Astrocyte of the cerebellum (primary cell): ENCODE measurements at regions not wholly inside any gene's neighbourhood (a gene's known extent, or its start where the extent isn't known, plus 50 kb on each side); places are given as distances from the start of the nearest gene placed in this dataset.

ENCODE experiments used
- DNase-seq: peaks from one replicate; pipeline ENCODE4 v3.0.0-alpha.2; 2011; ENCODE audit warnings: low read depth
- H3K4me3 ChIP-seq: 2 replicates; pipeline ENCODE4 v1.5.1; 2011; ENCODE audit warnings: mild to moderate bottlenecking, low read depth, low read length, moderate library complexity
- in situ Hi-C: cut with HindIII; loops from 2 replicates; pipeline ENCODE4 v1.10.0; 2017; ENCODE audit warnings: low sequenced_read_pairs
- TF ChIP-seq, protein P1 (sequence below): IDR thresholded peaks from 2 replicates; pipeline ENCODE4 v1.5.1; 2012; ENCODE audit warnings: low read length, low read depth, moderate library complexity, mild to moderate bottlenecking; ENCODE audit errors: missing control alignments

DNA sequence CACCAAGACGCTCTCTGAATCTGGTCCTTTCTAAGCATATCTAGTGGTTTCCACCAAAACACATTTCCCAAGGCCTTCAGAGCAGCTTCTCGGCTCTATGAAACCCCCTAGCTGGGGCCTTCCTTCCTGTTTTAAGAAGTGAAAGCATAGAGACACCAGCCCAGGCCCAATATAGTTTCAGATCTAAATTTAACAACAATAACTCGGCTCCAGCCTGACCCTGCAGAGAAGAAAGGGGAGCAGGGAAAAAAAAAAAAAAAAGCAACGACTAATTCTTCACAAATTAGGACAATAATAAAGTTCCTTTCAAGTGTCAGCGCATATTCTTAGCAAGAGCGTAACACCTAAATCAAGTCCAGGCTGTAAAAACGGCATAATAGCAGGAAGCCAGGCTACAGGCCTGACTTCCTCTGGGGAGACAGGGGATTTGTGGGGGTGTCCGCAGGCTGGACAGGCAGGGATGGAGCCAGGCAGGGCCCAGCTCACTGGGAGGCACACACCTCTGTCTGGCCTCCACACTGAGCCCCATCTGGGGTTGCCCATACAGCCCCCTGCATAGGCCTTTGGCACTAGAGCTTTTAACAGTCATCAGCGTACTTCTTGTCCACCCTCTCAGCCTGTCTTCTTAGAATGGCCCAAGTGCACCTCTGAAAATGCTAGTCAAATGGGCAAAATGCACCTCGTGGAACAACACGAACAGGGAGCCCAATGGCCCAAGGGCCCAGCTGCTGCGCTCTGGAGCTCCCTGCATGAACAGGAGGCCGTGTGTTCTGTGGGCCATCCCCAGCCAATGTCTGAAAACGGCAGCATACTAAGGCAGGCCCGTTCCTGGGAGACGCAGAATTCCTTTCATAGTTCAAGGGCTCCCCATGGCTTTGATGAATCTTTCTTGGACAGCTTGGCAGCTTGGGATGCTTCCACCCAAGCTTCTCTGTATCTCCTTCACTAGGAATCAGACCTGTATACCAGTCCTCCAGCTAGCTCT, 772.9 kb downstream of the MED13L start:
- no peak overlapping the region for H3K4me3 ChIP-seq
- TF ChIP-seq, protein P1, sequence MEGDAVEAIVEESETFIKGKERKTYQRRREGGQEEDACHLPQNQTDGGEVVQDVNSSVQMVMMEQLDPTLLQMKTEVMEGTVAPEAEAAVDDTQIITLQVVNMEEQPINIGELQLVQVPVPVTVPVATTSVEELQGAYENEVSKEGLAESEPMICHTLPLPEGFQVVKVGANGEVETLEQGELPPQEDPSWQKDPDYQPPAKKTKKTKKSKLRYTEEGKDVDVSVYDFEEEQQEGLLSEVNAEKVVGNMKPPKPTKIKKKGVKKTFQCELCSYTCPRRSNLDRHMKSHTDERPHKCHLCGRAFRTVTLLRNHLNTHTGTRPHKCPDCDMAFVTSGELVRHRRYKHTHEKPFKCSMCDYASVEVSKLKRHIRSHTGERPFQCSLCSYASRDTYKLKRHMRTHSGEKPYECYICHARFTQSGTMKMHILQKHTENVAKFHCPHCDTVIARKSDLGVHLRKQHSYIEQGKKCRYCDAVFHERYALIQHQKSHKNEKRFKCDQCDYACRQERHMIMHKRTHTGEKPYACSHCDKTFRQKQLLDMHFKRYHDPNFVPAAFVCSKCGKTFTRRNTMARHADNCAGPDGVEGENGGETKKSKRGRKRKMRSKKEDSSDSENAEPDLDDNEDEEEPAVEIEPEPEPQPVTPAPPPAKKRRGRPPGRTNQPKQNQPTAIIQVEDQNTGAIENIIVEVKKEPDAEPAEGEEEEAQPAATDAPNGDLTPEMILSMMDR, result no peak
- DNase-seq, result no peak
- in situ Hi-C loops, result no loop called here

DNA sequence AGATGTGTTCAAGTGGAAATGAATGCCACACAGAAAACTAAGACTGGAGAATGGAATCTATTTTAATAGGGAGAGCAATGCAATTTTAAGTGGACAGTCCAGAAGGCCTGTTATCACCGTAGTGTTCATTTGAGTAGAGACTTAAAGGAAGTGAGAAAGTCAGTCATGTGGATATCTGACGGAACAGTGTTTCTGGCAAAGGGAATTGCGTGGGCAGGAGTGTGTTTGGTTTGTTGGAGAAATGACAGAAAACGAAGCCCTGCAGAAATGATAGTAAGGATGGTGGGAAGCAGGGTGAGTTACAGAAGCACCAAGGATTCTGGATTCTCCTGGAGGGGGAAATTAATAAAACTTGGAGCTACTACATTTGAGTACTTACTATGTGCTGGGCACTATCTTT, 776.6 kb downstream of the MED13L start:
- DNase-seq, result no peak
- H3K4me3 ChIP-seq, result no peak overlapping the region
- TF ChIP-seq, protein P1, result no peak
- in situ Hi-C loops, result no loop called here

DNA sequence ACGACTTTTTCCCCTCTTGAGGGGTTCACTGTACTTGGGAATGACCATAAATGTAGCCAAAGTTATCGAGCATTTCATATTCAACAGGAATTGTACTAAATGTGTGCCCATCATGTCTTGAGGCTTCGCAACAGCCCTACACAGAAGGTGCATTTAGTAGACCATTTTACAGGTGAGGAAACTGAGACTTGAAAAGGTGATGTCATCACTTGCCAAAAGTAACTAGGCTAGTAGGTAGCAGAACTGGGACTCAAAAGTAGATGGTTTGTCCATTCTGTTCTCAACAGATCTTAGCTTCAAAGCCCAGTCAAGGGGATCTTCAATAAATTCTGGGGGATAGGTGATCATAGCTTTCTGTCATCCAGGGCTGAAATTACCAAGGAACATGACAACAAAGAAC, 782.2 kb downstream of the MED13L start:
- in situ Hi-C loops, result no loop called here
- TF ChIP-seq, protein P1, result no peak
- DNase-seq, result no peak
- no peak overlapping the region for H3K4me3 ChIP-seq

DNA sequence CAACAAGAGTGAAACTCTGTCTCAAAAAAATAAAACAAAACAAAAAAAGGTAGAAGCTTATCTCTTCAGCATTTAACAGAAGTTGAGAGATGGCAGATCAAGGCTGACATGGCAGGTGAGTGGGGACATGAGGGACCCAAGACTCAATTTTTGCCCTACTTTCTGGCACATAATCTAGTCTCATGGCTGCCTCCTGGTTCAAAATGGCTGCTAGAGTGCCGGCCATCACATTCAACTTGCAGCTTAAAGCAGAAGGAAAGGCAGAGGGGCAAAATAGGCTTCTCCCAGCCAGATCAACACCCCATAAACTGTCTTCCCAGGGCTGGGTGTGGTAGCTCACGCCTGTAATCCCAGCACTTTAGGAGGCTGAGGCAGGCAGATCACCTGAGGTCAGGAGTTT, 784.9 kb downstream of the MED13L start:
- TF ChIP-seq, protein P1, result no peak

DNA sequence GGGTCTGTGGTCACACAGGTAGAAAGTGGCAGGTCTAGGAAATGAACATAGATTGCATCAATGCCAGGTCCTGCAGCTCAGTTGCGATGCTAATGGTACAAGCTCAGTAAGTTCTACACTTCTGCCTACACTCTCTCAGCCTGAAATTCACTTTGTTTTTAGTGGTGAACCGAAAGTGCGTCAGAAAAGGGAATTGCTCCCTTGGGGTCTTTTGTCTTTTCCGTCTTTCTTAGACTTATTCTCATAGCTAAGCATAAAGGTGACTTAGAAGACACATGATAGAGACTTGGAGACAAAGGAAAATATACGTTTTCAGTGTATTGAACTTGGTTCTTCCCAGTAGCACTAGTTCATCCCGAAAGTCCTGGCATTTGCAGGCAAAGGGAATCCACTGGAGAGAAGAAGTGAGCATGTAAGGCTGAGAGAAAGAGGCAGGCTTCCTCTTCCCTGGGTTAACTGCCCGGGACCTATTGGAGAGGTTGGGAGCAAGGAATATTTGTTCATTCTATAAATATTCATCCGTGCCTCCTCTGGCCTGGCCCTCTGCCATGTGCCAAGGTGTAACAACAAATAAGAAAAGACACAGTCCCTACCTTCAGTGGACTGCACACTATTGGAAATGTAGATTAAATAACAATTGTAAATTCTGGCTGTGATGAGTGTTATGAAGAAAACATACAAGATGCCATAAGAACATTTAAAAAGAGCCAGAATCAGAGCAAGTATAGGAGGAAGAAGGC, 785.8 kb downstream of the MED13L start:
- in situ Hi-C loops, result no loop called here
- TF ChIP-seq, protein P1, result no peak
- no peak overlapping the region for H3K4me3 ChIP-seq
- no peak for DNase-seq

More for the DNA sequence above, 784.9 kb downstream of the MED13L start:
- no peak for DNase-seq
- in situ Hi-C loops, result no loop called here
- H3K4me3 ChIP-seq, result no peak overlapping the region

DNA sequence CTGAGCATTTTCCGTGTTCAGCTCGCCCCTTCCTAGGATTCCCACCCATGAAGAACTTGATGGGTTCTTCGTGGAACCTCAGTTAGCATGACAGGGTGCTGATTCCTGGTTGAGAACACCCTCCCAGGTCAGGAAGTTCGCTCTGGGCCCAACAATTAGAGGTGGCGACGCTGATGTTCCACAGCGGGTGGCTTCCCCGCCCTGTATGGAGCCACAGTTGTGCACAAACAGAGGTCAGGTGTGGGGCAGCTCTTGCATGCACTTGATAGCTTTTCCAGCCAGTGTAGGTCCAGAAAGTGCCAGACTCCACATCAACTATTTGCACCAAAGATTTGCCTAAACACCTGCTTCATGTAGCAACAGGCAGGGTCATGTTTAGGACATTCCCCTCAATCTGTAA, 788.2 kb downstream of the MED13L start:
- H3K4me3 ChIP-seq, result no peak overlapping the region
- TF ChIP-seq, protein P1, result no peak
- in situ Hi-C loops, result no loop called here
- DNase-seq, result no peak
